Endodermal cell (in vitro differentiated cells): ENCODE measurements at regions not wholly inside any gene's neighbourhood (a gene's known extent, or its start where the extent isn't known, plus 50 kb on each side); places are given as distances from the start of the nearest gene placed in this dataset.

Experiments used
- DNase-seq: peaks from one replicate; pipeline ENCODE4 v3.0.0-alpha.2; 2017
- H3K27ac ChIP-seq: 2 replicates; pipeline ENCODE4 v1.5.1; 2013; ENCODE audit warnings: mild to moderate bottlenecking, low read depth, low read length, moderate library complexity
- H3K27me3 ChIP-seq: 2 replicates; pipeline ENCODE4 v1.6.1; 2013; ENCODE audit warnings: mild to moderate bottlenecking, low read length, moderate library complexity; ENCODE audit not compliant: insufficient read depth, control insufficient read depth, poor library complexity, severe bottlenecking
- H3K36me3 ChIP-seq: 2 replicates; pipeline ENCODE4 v1.7.0; 2013; ENCODE audit warnings: mild to moderate bottlenecking, low read length, moderate library complexity; ENCODE audit not compliant: control insufficient read depth, insufficient read depth
- H3K4me1 ChIP-seq: one replicate; pipeline ENCODE4 v1.7.0; 2013; ENCODE audit warnings: low read length; ENCODE audit not compliant: control insufficient read depth, insufficient read depth
- H3K4me3 ChIP-seq: 2 replicates; pipeline ENCODE4 v1.5.1; 2013; ENCODE audit warnings: mild to moderate bottlenecking, low read length, moderate library complexity
- H3K9ac ChIP-seq: 2 replicates; pipeline ENCODE4 v1.6.1; 2013; ENCODE audit warnings: mild to moderate bottlenecking, low read length, moderate library complexity; ENCODE audit not compliant: poor library complexity, severe bottlenecking; ENCODE audit errors: extremely low read depth
- H3K9me3 ChIP-seq: 2 replicates; pipeline ENCODE4 v1.6.1; 2013; ENCODE audit warnings: mild to moderate bottlenecking, low read length, moderate library complexity; ENCODE audit not compliant: control insufficient read depth
- H3K27ac Mint-ChIP-seq: 2 replicates; pipeline ENCODE4 v1.8.0; 2020; ENCODE audit warnings: mixed read lengths
- H3K27me3 Mint-ChIP-seq: 2 replicates; pipeline ENCODE4 v1.8.0; 2021; ENCODE audit warnings: mild to moderate bottlenecking, mixed read lengths; ENCODE audit not compliant: insufficient read depth
- H3K36me3 Mint-ChIP-seq: 2 replicates; pipeline ENCODE4 v1.8.0; 2020; ENCODE audit warnings: low read depth, mixed read lengths
- H3K4me1 Mint-ChIP-seq: 2 replicates; pipeline ENCODE4 v1.8.0; 2020; ENCODE audit warnings: mixed read lengths
- H3K4me3 Mint-ChIP-seq: 2 replicates; pipeline ENCODE4 v1.8.0; 2020; ENCODE audit warnings: mild to moderate bottlenecking, moderate library complexity, mixed read lengths
- H3K9me3 Mint-ChIP-seq: 2 replicates; pipeline ENCODE4 v1.8.0; 2020; ENCODE audit warnings: mild to moderate bottlenecking, mixed read lengths
- CTCF ChIP-seq: fragments of 200-600 bp; sonication (generic); conservative IDR thresholded peaks from 2 replicates; pipeline ENCODE4 v1.5.0; 2021; ENCODE audit warnings: antibody characterized with exemption, mild to moderate bottlenecking
- WGBS, 2 experiments: methylation state at CpG; one replicate each; pipeline versions ENCODE4 v1.1.5 to v1.1.7; 2013; ENCODE audit warnings: missing lambda C conversion rate in 2 of 2, mixed read lengths in 1 of 2; ENCODE audit not compliant: insufficient coverage in 1 of 2, insufficient read length in 1 of 2; 5-methylcytosine and 5-hydroxymethylcytosine counted together

GRCh38 chr1:38115682-38116202, 69.1 kb upstream of the POU3F1 start:
- H3K36me3 Mint-ChIP-seq, result no peaks in the 10 kb centered on the region
- Histone ChIP-seq H3K9me3 (no peaks in the 10 kb centered on the region), H3K36me3 (no peaks in the 10 kb centered on the region), H3K4me1 (no peaks in the 10 kb centered on the region), H3K27me3 (no peaks in the 10 kb centered on the region), H3K27ac (no peak overlapping the region), H3K4me3 (no peak overlapping the region), H3K9ac (no peak overlapping the region)
- no peak for TF ChIP-seq CTCF
- H3K9me3 Mint-ChIP-seq, result no peaks in the 10 kb centered on the region
- WGBS, 2 experiments, result 92 to 94% methylated on average over 7 to 9 of the region's 9 CpGs
- no peak overlapping the region for H3K4me3 Mint-ChIP-seq
- peaks cover 5% of the 10 kb centered on the region for H3K27me3 Mint-ChIP-seq
- DNase-seq, result no peak
- no peak overlapping the region for H3K27ac Mint-ChIP-seq
- H3K4me1 Mint-ChIP-seq, result no peaks in the 10 kb centered on the region

GRCh38 chr1:38115226-38115625, 68.6 kb upstream of the POU3F1 start:
- no peak overlapping the region for H3K4me3 Mint-ChIP-seq
- no peak for TF ChIP-seq CTCF
- H3K9ac ChIP-seq, result no peak overlapping the region
- H3K36me3 ChIP-seq, result no peaks in the 10 kb centered on the region
- DNase-seq, result no peak
- no peak overlapping the region for H3K4me3 ChIP-seq
- no peak overlapping the region for H3K27ac Mint-ChIP-seq
- no peaks in the 10 kb centered on the region for H3K4me1 Mint-ChIP-seq
- H3K4me1 ChIP-seq, result no peaks in the 10 kb centered on the region
- 93 to 96% methylated on average over 11 to 15 of the region's 15 CpGs for WGBS, 2 experiments
- peaks cover 3% of the 10 kb centered on the region for H3K9me3 ChIP-seq
- H3K27ac ChIP-seq, result no peak overlapping the region
- peaks cover 5% of the 10 kb centered on the region for H3K27me3 Mint-ChIP-seq
- H3K9me3 Mint-ChIP-seq, result peaks cover 2% of the 10 kb centered on the region
- H3K36me3 Mint-ChIP-seq, result no peaks in the 10 kb centered on the region
- H3K27me3 ChIP-seq, result no peaks in the 10 kb centered on the region

- H3K9ac ChIP-seq, result no peak overlapping the region
- no peaks in the 10 kb centered on the region for H3K27me3 ChIP-seq
- Mint-ChIP-seq H3K27ac (no peak overlapping the region), H3K9me3 (peaks cover 3% of the 10 kb centered on the region), H3K36me3 (no peaks in the 10 kb centered on the region), H3K4me1 (no peaks in the 10 kb centered on the region), H3K27me3 (peaks cover 5% of the 10 kb centered on the region), H3K4me3 (no peak overlapping the region)
- 90 to 91% methylated on average over 7 to 13 of the region's 13 CpGs for whole genome bisulfite sequencing, 2 experiments
- no peak overlapping the region for H3K4me3 ChIP-seq
- DNase-seq, result no peak
- H3K27ac ChIP-seq, result no peak overlapping the region
- no peaks in the 10 kb centered on the region for H3K4me1 ChIP-seq
- no peaks in the 10 kb centered on the region for H3K36me3 ChIP-seq
- TF ChIP-seq CTCF, result no peak
- peaks cover 4% of the 10 kb centered on the region for H3K9me3 ChIP-seq
These were observed 67.8 kb upstream of the POU3F1 start for GRCh38 chr1:38114241-38115026.
